Caco-2 (cell line): ENCODE measurements at regions not wholly inside any gene's neighbourhood (a gene's known extent, or its start where the extent isn't known, plus 50 kb on each side); places are given as distances from the start of the nearest gene placed in this dataset.

Experiments
- BruUV-seq: library from RNA; stranded (reverse); fragments of 400-500 nt; replicated peaks from 2 replicates; lab custom pipeline; 2021; lab: Mats Ljungman, UMichigan
- CTCF ChIA-PET: fragments of 300-600 bp; sonication (Branson Sonifier 250); formaldehyde crosslinking; loops from one replicate; lab custom pipeline; 2022; ENCODE audit warnings: antibody characterized with exemption; lab: Charles Lee
- POLR2A ChIA-PET: fragments of 300-600 bp; sonication (Branson Sonifier 250); formaldehyde crosslinking; loops from one replicate; lab custom pipeline; 2022; ENCODE audit warnings: antibody characterized with exemption; lab: Charles Lee
- DNase-seq, 2 experiments: peaks; one replicate each; pipeline versions ENCODE4 v3.0.0 to v3.0.0-alpha.2; 2020 to 2022
- H3K27me3 ChIP-seq: replicated peaks from 2 replicates; pipeline ENCODE4 v1.6.0; 2011; ENCODE audit warnings: low read length; ENCODE audit not compliant: control insufficient read depth, insufficient read depth
- H3K36me3 ChIP-seq: 2 replicates; pipeline ENCODE4 v1.5.1; 2011; ENCODE audit warnings: low read length; ENCODE audit not compliant: control insufficient read depth, insufficient read depth
- H3K4me1 ChIP-seq: fragments of 250-450 bp; sonication (Bioruptor Pico); 2 replicates; pipeline ENCODE4 v1.5.1; 2020; ENCODE audit warnings: mild to moderate bottlenecking
- H3K4me3 ChIP-seq: 2 replicates; pipeline ENCODE4 v1.5.1; 2011; ENCODE audit warnings: low read depth, mild to moderate bottlenecking, control low read depth, low read length
- H3K9me3 ChIP-seq: fragments of 250-450 bp; sonication (Bioruptor Pico); 2 replicates; pipeline ENCODE4 v1.5.1; 2020; ENCODE audit warnings: mild to moderate bottlenecking, moderate library complexity
- H3K27ac Mint-ChIP-seq: one replicate; pipeline ENCODE4 v1.8.0; 2022; ENCODE audit warnings: mixed read lengths; ENCODE audit not compliant: unreplicated experiment
- H3K27me3 Mint-ChIP-seq: one replicate; pipeline ENCODE4 v1.8.0; 2022; ENCODE audit warnings: mixed read lengths; ENCODE audit not compliant: insufficient read depth, unreplicated experiment
- H3K36me3 Mint-ChIP-seq: one replicate; pipeline ENCODE4 v1.8.0; 2022; ENCODE audit warnings: mild to moderate bottlenecking, mixed read lengths; ENCODE audit not compliant: insufficient read depth, unreplicated experiment
- H3K4me1 Mint-ChIP-seq: one replicate; pipeline ENCODE4 v1.8.0; 2022; ENCODE audit warnings: low read depth, mixed read lengths; ENCODE audit not compliant: unreplicated experiment
- H3K4me3 Mint-ChIP-seq: one replicate; pipeline ENCODE4 v1.8.0; 2022; ENCODE audit warnings: mild to moderate bottlenecking, moderate library complexity, mixed read lengths; ENCODE audit not compliant: unreplicated experiment
- H3K9me3 Mint-ChIP-seq: one replicate; pipeline ENCODE4 v1.8.0; 2022; ENCODE audit warnings: mixed read lengths; ENCODE audit not compliant: unreplicated experiment
- CTCF ChIP-seq, 2 experiments: fragments of 200-600 bp in 1 of 2; IDR thresholded peaks; 1 replicate in 1 of 2; 2 replicates in 1 of 2; pipeline versions ENCODE4 v1.5.1 to v1.8.0; 2011 to 2022; ENCODE audit warnings: antibody characterized with exemption in 1 of 2, control low read depth in 1 of 2, inconsistent platforms in 1 of 2, low read depth in 1 of 2, low read length in 1 of 2, mild to moderate bottlenecking in 1 of 2, moderate library complexity in 1 of 2; ENCODE audit not compliant: insufficient read depth in 1 of 2, severe bottlenecking in 1 of 2, unreplicated experiment in 1 of 2
- intact Hi-C: fragments of 100-400 bp; cut with micrococcal nuclease; formaldehyde crosslinking; loops from one replicate; pipeline ENCODE4 v1.10.0; 2022; ENCODE audit not compliant: unreplicated experiment

- TF ChIP-seq CTCF (IDR thresholded peaks at IDR 0.05; ENCODE audit: insufficient read depth in 1 of 2, low read depth in 1 of 2, low read length in 1 of 2, severe bottlenecking in 1 of 2, unreplicated experiment in 1 of 2), result no peak
- H3K9me3 Mint-ChIP-seq, result no peaks in the 10 kb centered on the region
These were observed 265.5 kb upstream of the FERD3L start for GRCh38 chr7:19410691-19411090.

GRCh38 chr7:19410106-19410505 is 264.9 kb upstream of the FERD3L start:
- Mint-ChIP-seq H3K4me3 (no peak overlapping the region), H3K36me3 (no peaks in the 10 kb centered on the region), H3K27me3 (peaks cover 10% of the 10 kb centered on the region), H3K27ac (no peak overlapping the region), H3K9me3 (no peaks in the 10 kb centered on the region), H3K4me1 (no peaks in the 10 kb centered on the region)
- Histone ChIP-seq H3K27me3 (no peaks in the 10 kb centered on the region), H3K4me3 (no peak overlapping the region), H3K4me1 (no peaks in the 10 kb centered on the region), H3K36me3 (no peaks in the 10 kb centered on the region), H3K9me3 (no peaks in the 10 kb centered on the region)
- ChIA-PET POLR2A (no interaction called here), CTCF (no interaction called here)
- intact Hi-C loops, result no loop called here
- no peak for DNase-seq
- TF ChIP-seq CTCF (IDR thresholded peaks at IDR 0.05; ENCODE audit: insufficient read depth in 1 of 2, low read depth in 1 of 2, low read length in 1 of 2, severe bottlenecking in 1 of 2, unreplicated experiment in 1 of 2), result no peak
- BruUV-seq, result no TSS peak

More at GRCh38 chr7:19410691-19411090, 265.5 kb upstream of the FERD3L start:
- Mint-ChIP-seq H3K36me3 (no peaks in the 10 kb centered on the region), H3K27ac (no peak overlapping the region), H3K4me3 (no peak overlapping the region), H3K27me3 (peaks cover 10% of the 10 kb centered on the region), H3K4me1 (no peaks in the 10 kb centered on the region)
- H3K36me3 ChIP-seq, result no peaks in the 10 kb centered on the region
- BruUV-seq, result no TSS peak
- no peak for DNase-seq
- intact Hi-C loops, result no loop called here
- ChIA-PET CTCF (no interaction called here), POLR2A (no interaction called here)
- no peak overlapping the region for H3K4me3 ChIP-seq
- H3K9me3 ChIP-seq, result no peaks in the 10 kb centered on the region
- H3K4me1 ChIP-seq, result no peaks in the 10 kb centered on the region
- no peaks in the 10 kb centered on the region for H3K27me3 ChIP-seq

GRCh38 chr7:19408706-19409220 is 263.5 kb upstream of the FERD3L start:
- H3K36me3 ChIP-seq, result no peaks in the 10 kb centered on the region
- H3K36me3 Mint-ChIP-seq, result no peaks in the 10 kb centered on the region
- BruUV-seq, result no TSS peak
- no peak for DNase-seq
- H3K27me3 ChIP-seq, result no peaks in the 10 kb centered on the region
- no peaks in the 10 kb centered on the region for H3K9me3 ChIP-seq
- intact Hi-C loops, result no loop called here
- TF ChIP-seq CTCF (IDR thresholded peaks at IDR 0.05; ENCODE audit: insufficient read depth in 1 of 2, low read depth in 1 of 2, low read length in 1 of 2, severe bottlenecking in 1 of 2, unreplicated experiment in 1 of 2), result no peak
- ChIA-PET CTCF (no interaction called here), POLR2A (no interaction called here)
- H3K4me3 ChIP-seq, result no peak overlapping the region
- H3K4me1 Mint-ChIP-seq, result no peaks in the 10 kb centered on the region
- no peak overlapping the region for H3K4me3 Mint-ChIP-seq
- no peak overlapping the region for H3K27ac Mint-ChIP-seq
- H3K9me3 Mint-ChIP-seq, result no peaks in the 10 kb centered on the region
- H3K27me3 Mint-ChIP-seq, result peaks cover 10% of the 10 kb centered on the region
- no peaks in the 10 kb centered on the region for H3K4me1 ChIP-seq
